AML-193 (cell line): ENCODE measurements at regions not wholly inside any gene's neighbourhood (a gene's known extent, or its start where the extent isn't known, plus 50 kb on each side); places are given as distances from the start of the nearest gene placed in this dataset.

ENCODE experiments used
- DNase-seq, 2 experiments: peaks; one replicate each; lab custom pipeline; 2025; lab: John Stamatoyannopoulos, UW

GRCh38 chr13:72113076-72113475, 246.1 kb upstream of the DACH1 start:
- no peak for DNase-seq

DNA sequence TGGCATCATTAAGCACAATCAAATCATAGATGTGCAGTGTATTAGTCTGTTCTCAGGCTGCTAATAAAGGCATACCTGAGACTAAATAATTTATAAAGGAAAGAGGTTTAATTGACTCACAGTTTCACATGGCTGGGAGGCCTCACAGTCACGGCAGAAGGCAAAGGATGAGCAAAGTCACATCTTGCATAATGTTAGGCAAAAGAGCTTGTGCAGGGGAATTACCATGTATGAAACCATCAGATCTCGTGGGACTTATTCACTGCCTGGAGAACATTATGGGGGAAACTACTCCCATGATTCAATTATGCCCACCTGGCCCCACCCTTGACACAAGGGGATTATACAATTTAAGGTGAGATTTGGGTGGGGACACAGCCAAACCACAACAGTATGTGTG, 245.2 kb upstream of the DACH1 start:
- no peak for DNase-seq

GRCh38 chr13:72109863-72110262, 242.9 kb upstream of the DACH1 start:
- no peak for DNase-seq

DNA sequence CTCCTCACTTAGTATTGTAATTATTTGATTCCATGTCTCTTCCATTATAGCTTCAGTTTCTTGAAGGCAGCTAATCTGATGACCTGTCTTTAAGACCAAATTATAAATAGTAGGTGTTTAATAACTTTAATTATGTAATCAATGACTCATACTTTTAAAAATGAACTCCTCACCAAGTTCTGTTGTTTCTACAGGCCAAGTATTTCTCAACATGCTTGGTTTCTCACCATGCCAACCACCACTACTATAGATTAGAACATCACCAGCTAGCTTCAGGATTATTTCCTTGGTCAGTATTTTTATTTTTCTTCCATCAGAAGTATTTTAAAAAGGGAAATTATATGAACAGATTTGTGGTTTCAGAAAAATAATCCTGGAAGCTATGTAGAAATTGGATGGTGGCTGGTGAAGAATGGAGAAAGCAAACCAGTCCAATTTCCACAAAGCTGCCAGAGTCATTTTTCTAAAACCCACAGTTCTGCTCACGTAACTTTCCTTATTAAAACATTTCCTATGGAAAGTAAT, 237.7 kb upstream of the DACH1 start:
- no peak for DNase-seq

- no peak for DNase-seq
Observed at GRCh38 chr13:72101768-72102400, 234.9 kb upstream of the DACH1 start.

DNA sequence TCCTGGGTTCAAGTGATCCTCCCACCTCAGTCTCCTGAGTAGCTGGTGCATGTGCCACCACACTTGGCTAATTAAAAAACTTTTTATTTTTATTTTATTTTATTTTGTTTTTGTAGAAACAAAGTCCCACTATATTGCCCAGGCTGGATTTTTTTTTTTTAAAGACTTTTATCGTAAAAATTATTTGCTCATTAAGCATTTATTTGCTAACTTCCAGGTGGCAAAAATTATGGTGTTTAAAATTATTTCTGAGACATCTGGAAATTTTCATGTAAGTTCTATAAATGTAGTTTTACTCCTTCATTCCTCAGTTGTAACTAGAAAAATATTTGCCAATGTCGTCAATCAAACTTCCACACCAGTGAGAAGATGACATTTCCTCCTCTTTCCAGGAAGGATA, 233.3 kb upstream of the DACH1 start:
- DNase-seq = no peak

DNA sequence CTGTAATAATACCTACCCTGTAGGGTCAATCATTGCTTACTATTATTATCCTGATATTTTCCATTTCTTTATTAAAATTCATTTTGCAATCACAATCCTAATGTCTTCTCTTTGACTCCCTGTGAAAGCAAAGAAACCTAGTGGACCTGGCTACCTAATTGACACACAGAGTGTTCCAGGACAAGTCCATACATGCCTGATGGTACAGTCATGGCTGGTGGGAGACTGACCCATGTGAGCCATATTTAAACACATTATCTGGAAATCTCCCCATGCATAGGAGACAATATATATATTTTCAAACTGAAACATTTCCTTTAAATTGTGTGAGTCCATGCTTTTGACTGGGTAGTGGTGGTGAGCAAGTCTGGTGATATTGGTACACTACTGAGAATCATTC, 230.6 kb upstream of the DACH1 start:
- DNase-seq = no peak

DNA sequence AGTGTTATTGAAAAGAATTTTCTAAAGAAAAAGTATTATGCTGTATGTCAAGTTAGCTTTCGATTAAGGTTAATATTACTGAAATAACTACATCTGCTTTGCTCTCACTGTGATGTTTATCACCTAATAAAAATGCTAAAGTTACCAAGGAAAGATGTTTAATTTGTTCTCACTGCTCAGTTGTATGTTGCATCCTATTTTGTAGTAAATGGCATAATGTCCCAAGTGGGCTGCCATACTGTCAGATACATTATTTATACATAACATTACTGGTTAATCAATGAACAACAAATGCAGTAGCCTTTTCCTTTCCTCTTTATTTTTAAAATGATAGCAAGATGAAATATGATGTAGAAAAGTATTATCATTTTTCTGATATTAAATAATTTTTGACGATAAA, 226.3 kb upstream of the DACH1 start:
- no peak for DNase-seq

DNA sequence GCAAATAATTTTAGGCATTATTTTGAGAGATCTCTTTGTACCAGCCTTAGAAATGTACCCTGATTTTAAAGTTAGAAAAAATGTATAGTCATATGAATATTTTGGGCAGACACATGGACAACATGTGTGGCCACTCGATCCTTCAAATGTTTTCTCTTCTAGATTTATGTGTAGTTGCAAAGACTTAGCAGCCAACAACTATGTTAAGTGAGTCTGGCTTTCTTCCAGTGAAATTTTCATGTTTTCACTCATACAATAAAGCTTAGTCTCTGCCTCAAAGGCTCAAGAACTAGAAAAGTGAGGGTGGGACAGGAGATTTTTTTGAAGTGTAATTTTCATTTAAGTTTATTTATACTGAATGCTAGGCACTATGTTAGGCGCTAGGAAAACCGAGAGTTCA, 207.7 kb upstream of the DACH1 start:
- DNase-seq = no peak

- no peak for DNase-seq
Observed at GRCh38 chr13:72072261-72072660, 205.3 kb upstream of the DACH1 start.

GRCh38 chr13:72071713-72072112, 204.7 kb upstream of the DACH1 start:
- no peak for DNase-seq

GRCh38 chr13:72062566-72062965, 195.6 kb upstream of the DACH1 start:
- DNase-seq = no peak

DNA sequence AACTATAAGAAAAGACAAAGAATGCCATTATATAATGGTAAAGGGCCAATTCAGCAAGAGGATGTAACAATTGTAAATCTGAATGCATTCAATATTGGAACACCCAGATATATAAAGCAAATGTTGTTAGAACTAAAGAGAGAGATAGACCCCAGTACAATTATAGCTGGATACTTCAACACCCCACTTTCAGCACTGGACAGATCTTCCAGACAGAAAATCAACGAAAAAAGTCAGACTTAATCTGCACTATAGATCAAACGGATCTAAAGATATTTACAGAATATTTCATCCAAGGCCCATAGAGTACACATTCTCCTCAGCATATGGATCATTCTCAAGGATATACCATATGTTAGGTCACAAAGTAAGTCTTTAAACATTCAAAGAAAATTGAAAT, 194.6 kb upstream of the DACH1 start:
- DNase-seq = no peak

GRCh38 chr13:72050251-72050650, 183.2 kb upstream of the DACH1 start:
- no peak for DNase-seq

DNA sequence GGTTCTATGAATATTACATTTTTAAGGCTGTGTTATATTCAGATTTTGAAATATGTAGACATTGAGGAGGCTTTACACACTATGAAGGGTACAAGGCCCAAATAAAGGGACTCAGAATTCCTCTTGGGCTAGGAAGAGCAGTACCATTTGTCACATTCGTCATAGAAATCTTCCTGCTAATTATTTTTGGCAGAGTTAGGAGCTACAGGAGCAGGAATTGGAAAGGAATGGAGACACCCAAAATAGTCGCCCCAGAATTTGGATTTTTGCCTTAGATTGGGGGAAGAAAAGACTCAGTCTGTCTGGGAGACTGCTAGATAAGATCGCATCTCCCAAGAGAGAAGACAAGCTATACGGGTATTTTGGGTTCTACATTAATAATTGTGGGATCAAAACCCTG, 176.4 kb upstream of the DACH1 start:
- DNase-seq = no peak

DNA sequence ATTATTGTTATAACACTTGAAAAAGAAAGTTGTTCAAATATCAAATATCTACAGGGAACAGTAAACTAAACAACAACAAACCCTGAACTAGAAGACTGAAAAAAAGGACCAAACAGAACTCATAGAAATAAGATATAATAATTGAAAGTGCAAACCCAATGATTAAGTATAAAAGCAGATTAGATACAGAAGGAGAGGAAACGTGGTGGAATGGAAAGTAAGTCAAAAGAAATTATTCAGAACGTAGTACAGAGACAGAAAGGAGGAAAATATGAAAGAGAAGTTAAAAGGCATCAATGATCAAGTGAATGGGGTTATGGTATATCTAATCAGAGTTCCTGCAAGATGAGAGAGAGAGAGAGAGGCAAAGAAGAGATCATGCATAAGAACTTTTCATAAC, 174.2 kb upstream of the DACH1 start:
- no peak for DNase-seq

- DNase-seq = no peak
Observed at GRCh38 chr13:72039126-72039525, 172.1 kb upstream of the DACH1 start.

DNA sequence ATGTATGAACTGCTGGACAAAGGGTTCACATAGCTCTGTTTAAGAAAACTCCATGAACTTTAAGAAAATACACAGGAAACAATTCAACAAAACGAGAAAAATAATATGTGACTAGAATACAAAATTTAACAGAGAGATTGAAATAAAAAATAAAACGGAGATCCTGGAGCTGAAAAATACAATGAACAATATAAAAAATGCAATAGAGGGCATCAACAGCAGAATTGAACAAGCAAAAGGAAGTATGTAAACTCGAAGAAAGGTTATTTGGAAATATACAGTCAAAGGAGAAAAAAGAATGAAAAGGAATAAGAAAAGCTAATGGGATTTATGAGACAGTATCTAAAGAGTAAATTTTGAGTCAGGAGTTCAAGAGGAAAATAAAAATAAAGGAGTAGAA, 163.0 kb upstream of the DACH1 start:
- no peak for DNase-seq

GRCh38 chr13:72025836-72026235, 158.8 kb upstream of the DACH1 start:
- DNase-seq = no peak

GRCh38 chr13:72023895-72024294, 156.9 kb upstream of the DACH1 start:
- DNase-seq = no peak

DNA sequence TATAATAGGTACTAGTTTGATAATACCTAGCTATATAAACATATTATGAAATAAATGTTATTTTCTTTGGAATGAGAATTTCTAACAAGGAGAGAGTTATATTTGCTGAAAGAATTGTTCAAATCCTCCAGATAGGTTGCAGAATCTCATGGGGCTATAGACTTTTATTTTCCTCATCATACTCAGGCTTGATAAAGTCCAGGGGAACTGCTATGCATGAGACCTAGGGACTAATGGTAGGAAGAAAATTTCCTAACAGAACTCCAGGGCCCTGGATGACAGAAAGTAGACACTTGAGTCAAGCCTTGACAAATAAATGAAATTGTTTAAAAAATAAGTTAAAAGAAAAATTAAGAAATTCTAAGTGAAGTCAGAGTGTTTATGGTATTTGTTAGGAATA, 138.5 kb upstream of the DACH1 start:
- no peak for DNase-seq

DNA sequence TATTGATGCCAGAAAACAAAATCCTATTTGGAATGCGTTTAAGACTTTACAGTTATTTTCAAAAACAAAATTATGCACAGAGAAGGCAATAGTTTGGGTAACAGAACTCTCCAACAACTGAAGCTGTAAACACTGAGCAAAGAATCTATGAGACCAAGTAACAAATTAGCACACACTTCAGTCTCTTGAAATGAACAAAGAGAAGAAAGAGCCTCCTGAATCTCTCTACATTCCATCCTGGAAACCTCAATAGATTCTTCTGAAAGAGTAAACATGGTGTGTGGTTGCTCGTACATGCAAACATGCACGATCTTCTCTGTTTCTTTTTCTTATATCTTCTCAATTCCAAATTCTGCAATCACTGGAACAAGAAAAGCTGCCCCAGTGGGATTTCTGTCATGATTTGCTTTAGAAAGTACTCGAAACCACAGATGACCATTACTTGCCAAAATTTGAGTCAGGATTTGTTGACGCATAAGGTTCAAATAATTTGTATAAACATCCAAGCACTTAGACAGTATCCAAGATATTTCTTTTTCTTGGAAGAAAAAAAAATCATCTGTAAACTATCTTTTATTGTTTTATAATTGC, 137.9 kb upstream of the DACH1 start:
- no peak for DNase-seq

DNA sequence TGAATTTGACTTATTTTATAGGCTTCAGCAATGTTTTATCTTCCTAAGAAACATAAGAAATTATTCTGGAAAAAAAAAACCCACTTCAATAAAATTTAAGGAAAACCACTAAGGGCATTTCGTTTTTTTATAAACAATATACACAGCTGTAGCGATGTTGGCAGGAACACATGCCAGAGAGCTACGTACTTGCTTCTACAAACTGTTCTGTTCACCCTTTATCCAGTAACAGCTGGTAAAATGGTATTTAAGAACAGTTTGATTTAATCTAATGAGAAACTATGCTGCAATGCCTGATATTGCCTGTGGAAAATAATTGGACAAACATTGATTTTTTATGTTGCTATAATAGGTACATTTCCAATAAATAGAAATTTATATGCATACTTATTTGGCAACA, 137.2 kb upstream of the DACH1 start:
- no peak for DNase-seq

DNA sequence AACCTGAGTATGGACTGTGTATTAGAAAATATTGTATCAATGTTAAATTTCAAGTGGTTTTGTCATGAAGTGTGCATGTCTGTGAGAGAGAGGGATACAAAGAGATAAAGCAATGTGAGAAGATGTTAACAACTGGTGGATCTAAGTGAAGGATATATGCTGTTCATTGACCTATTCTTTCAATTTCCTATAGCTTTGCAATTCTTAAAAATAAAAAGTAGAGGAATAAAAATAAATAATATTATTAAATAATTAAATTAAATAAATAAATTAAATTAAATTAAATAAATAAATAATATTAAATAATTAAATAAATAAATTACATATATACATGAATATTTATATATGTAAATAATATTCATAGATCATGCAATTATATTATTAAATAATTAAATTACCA, 131.2 kb upstream of the DACH1 start:
- DNase-seq = no peak
